WTC11 (cell line): ENCODE measurements at regions not wholly inside any gene's neighbourhood (a gene's known extent, or its start where the extent isn't known, plus 50 kb on each side); places are given as distances from the start of the nearest gene placed in this dataset.

ENCODE experiments used
- ATAC-seq: fragments of 200-7000 bp; cut with Tn5 transposase; 2 replicates; pipeline ENCODE4 v1.10.0; 2021; ENCODE audit warnings: mild to moderate bottlenecking, moderate library complexity
- CTCF ChIA-PET: fragments of 300-600 bp; sonication (Branson Sonifier 250); formaldehyde crosslinking; loops from one replicate; lab custom pipeline; 2021; ENCODE audit warnings: antibody characterized with exemption; lab: Charles Lee
- POLR2A ChIA-PET: fragments of 350-600 bp; sonication (Branson Sonifier 250); formaldehyde crosslinking; loops from one replicate; lab custom pipeline; 2021; ENCODE audit warnings: antibody characterized with exemption; lab: Charles Lee
- DNase-seq: peaks from one replicate; pipeline ENCODE4 v3.0.0; 2021; ENCODE audit warnings: low spot score
- H3K27ac Mint-ChIP-seq: 2 replicates; pipeline ENCODE4 v1.8.0; 2021; ENCODE audit warnings: mixed read lengths
- H3K27me3 Mint-ChIP-seq: 2 replicates; pipeline ENCODE4 v1.8.0; 2021; ENCODE audit warnings: low read depth, mild to moderate bottlenecking, moderate library complexity, mixed read lengths
- H3K36me3 Mint-ChIP-seq: 2 replicates; pipeline ENCODE4 v1.8.0; 2021; ENCODE audit warnings: mixed read lengths
- H3K4me1 Mint-ChIP-seq: 2 replicates; pipeline ENCODE4 v1.8.0; 2022; ENCODE audit warnings: mixed read lengths
- H3K4me3 Mint-ChIP-seq: 2 replicates; pipeline ENCODE4 v1.8.0; 2021; ENCODE audit warnings: mild to moderate bottlenecking, moderate library complexity, mixed read lengths
- H3K9me3 Mint-ChIP-seq: 2 replicates; pipeline ENCODE4 v1.8.0; 2021; ENCODE audit warnings: mixed read lengths
- CREB1 ChIP-seq: sonication (generic); formaldehyde crosslinking; IDR thresholded peaks from 2 replicates; pipeline ENCODE4 v1.8.0; 2023; ENCODE audit warnings: mild to moderate bottlenecking, missing genetic modification reagents
- E2F5 ChIP-seq: sonication (generic); formaldehyde crosslinking; IDR thresholded peaks from 2 replicates; pipeline ENCODE4 v1.8.1; 2022; ENCODE audit warnings: mild to moderate bottlenecking, moderate library complexity, missing genetic modification reagents
- EMX1 ChIP-seq: fragments of 250-450 bp; sonication (Bioruptor Pico); IDR thresholded peaks from 2 replicates; pipeline ENCODE4 v1.8.0; 2021; ENCODE audit warnings: mild to moderate bottlenecking
- ERG ChIP-seq: fragments of 250-450 bp; sonication (Bioruptor Pico); IDR thresholded peaks from 2 replicates; pipeline ENCODE4 v1.8.0; 2021; ENCODE audit warnings: mild to moderate bottlenecking
- ESRRA ChIP-seq: sonication (generic); formaldehyde crosslinking; IDR thresholded peaks from 2 replicates; pipeline ENCODE4 v1.8.1; 2022; ENCODE audit warnings: mild to moderate bottlenecking, missing genetic modification reagents, borderline replicate concordance
- FOXP1 ChIP-seq: sonication (generic); formaldehyde crosslinking; IDR thresholded peaks from 2 replicates; pipeline ENCODE4 v1.8.0; 2022; ENCODE audit warnings: missing genetic modification reagents, mild to moderate bottlenecking, moderate library complexity, borderline replicate concordance
- IRF1 ChIP-seq: sonication (generic); formaldehyde crosslinking; IDR thresholded peaks from 2 replicates; pipeline ENCODE4 v1.8.0; 2023; ENCODE audit warnings: missing genetic modification reagents
- MYBL2 ChIP-seq: sonication (generic); formaldehyde crosslinking; IDR thresholded peaks from 2 replicates; pipeline ENCODE4 v1.8.1; 2023; ENCODE audit warnings: mild to moderate bottlenecking, moderate library complexity, missing genetic modification reagents
- NFATC4 ChIP-seq: fragments of 250-450 bp; sonication (Bioruptor Pico); IDR thresholded peaks from 2 replicates; pipeline ENCODE4 v1.9.0; 2021; ENCODE audit warnings: mild to moderate bottlenecking
- NR2C2 ChIP-seq: sonication (generic); formaldehyde crosslinking; IDR thresholded peaks from 2 replicates; pipeline ENCODE4 v1.8.0; 2022; ENCODE audit warnings: mild to moderate bottlenecking, missing genetic modification reagents
- RORB ChIP-seq: fragments of 250-450 bp; sonication (Bioruptor Pico); IDR thresholded peaks from 2 replicates; pipeline ENCODE4 v1.9.0; 2021; ENCODE audit warnings: mild to moderate bottlenecking
- ZBTB21 ChIP-seq: sonication (generic); formaldehyde crosslinking; IDR thresholded peaks from 2 replicates; pipeline ENCODE4 v1.8.1; 2023; ENCODE audit warnings: mild to moderate bottlenecking, missing genetic modification reagents, borderline replicate concordance
- ZNF138 ChIP-seq: sonication (generic); formaldehyde crosslinking; conservative IDR thresholded peaks from 2 replicates; pipeline ENCODE4 v1.8.1; 2022; ENCODE audit warnings: mild to moderate bottlenecking, moderate library complexity, missing genetic modification reagents
- ZNF281 ChIP-seq: sonication (generic); formaldehyde crosslinking; IDR thresholded peaks from 2 replicates; pipeline ENCODE4 v1.8.0; 2023; ENCODE audit warnings: mild to moderate bottlenecking, missing genetic modification reagents
- ZSCAN18 ChIP-seq: fragments of 250-450 bp; sonication (Bioruptor Pico); IDR thresholded peaks from 2 replicates; pipeline ENCODE4 v2.1.2; 2022; ENCODE audit warnings: mild to moderate bottlenecking, moderate library complexity
- TF ChIP-seq, protein P1 (sequence below): sonication (generic); formaldehyde crosslinking; IDR thresholded peaks from 2 replicates; pipeline ENCODE4 v1.8.1; 2023; ENCODE audit warnings: mild to moderate bottlenecking, missing genetic modification reagents, borderline replicate concordance
- TF ChIP-seq, protein P2 (sequence below): sonication (generic); formaldehyde crosslinking; IDR thresholded peaks from 2 replicates; pipeline ENCODE4 v1.8.1; 2022; ENCODE audit warnings: missing genetic modification reagents, borderline replicate concordance

DNA sequence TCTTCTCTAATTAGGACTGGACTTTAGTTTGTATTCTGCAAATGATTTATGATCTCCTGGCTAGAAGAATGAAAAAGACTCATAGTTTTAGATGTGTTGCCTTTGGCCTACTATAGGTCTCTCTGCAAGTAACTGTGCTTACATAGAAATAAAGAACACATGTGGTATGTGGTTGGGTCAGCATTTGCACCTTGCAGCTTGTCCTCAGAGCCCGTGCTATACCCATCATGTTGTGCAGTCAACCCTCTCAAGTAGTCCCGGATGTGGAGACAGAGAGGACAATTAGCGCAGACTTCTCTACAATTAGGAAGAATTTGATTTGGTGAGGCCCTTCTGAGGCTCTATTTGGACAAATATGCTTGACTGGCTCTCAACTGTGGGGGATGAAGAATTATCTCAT is 203.7 kb upstream of the ITGA4 start:
- DNase-seq (no peak), ATAC-seq (no peak)
- no peaks in the 10 kb centered on the region for H3K9me3 Mint-ChIP-seq
- H3K27ac Mint-ChIP-seq = no peak overlapping the region
- H3K27me3 Mint-ChIP-seq = no peaks in the 10 kb centered on the region
- H3K4me1 Mint-ChIP-seq = no peaks in the 10 kb centered on the region
- POLR2A ChIA-PET = no interaction called here
- CTCF ChIA-PET = no interaction called here
- TF ChIP-seq E2F5 (CRISPR knock-in tag) (no peak), ZSCAN18 (CRISPR knock-in tag) (no peak), EMX1 (CRISPR knock-in tag) (no peak), ZBTB21 (no peak), ZNF138 (CRISPR knock-in tag) (no peak), ZNF281 (CRISPR knock-in tag) (no peak), CREB1 (no peak), NFATC4 (CRISPR knock-in tag) (no peak), IRF1 (CRISPR knock-in tag) (no peak), RORB (CRISPR knock-in tag) (no peak), FOXP1 (CRISPR knock-in tag) (no peak), ESRRA (CRISPR knock-in tag) (no peak), MYBL2 (CRISPR knock-in tag) (no peak)
- TF ChIP-seq, protein P1, sequence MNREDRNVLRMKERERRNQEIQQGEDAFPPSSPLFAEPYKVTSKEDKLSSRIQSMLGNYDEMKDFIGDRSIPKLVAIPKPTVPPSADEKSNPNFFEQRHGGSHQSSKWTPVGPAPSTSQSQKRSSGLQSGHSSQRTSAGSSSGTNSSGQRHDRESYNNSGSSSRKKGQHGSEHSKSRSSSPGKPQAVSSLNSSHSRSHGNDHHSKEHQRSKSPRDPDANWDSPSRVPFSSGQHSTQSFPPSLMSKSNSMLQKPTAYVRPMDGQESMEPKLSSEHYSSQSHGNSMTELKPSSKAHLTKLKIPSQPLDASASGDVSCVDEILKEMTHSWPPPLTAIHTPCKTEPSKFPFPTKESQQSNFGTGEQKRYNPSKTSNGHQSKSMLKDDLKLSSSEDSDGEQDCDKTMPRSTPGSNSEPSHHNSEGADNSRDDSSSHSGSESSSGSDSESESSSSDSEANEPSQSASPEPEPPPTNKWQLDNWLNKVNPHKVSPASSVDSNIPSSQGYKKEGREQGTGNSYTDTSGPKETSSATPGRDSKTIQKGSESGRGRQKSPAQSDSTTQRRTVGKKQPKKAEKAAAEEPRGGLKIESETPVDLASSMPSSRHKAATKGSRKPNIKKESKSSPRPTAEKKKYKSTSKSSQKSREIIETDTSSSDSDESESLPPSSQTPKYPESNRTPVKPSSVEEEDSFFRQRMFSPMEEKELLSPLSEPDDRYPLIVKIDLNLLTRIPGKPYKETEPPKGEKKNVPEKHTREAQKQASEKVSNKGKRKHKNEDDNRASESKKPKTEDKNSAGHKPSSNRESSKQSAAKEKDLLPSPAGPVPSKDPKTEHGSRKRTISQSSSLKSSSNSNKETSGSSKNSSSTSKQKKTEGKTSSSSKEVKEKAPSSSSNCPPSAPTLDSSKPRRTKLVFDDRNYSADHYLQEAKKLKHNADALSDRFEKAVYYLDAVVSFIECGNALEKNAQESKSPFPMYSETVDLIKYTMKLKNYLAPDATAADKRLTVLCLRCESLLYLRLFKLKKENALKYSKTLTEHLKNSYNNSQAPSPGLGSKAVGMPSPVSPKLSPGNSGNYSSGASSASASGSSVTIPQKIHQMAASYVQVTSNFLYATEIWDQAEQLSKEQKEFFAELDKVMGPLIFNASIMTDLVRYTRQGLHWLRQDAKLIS (CRISPR knock-in tag) = no peak
- H3K4me3 Mint-ChIP-seq = no peak overlapping the region
- H3K36me3 Mint-ChIP-seq = no peaks in the 10 kb centered on the region

GRCh38 chr2:181255651-181256050 is 201.5 kb upstream of the ITGA4 start:
- DNase-seq (no peak), ATAC-seq (no peak)
- H3K36me3 Mint-ChIP-seq = no peaks in the 10 kb centered on the region
- H3K4me1 Mint-ChIP-seq = no peaks in the 10 kb centered on the region
- ChIA-PET POLR2A (no interaction called here), CTCF (no interaction called here)
- no peak overlapping the region for H3K27ac Mint-ChIP-seq
- no peaks in the 10 kb centered on the region for H3K27me3 Mint-ChIP-seq
- no peaks in the 10 kb centered on the region for H3K9me3 Mint-ChIP-seq
- no peak overlapping the region for H3K4me3 Mint-ChIP-seq
- TF ChIP-seq, protein P2, sequence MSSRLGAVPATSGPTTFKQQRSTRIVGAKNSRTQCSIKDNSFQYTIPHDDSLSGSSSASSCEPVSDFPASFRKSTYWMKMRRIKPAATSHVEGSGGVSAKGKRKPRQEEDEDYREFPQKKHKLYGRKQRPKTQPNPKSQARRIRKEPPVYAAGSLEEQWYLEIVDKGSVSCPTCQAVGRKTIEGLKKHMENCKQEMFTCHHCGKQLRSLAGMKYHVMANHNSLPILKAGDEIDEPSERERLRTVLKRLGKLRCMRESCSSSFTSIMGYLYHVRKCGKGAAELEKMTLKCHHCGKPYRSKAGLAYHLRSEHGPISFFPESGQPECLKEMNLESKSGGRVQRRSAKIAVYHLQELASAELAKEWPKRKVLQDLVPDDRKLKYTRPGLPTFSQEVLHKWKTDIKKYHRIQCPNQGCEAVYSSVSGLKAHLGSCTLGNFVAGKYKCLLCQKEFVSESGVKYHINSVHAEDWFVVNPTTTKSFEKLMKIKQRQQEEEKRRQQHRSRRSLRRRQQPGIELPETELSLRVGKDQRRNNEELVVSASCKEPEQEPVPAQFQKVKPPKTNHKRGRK = no peak
- TF ChIP-seq ZSCAN18 (CRISPR knock-in tag) (no peak), ERG (no peak), NR2C2 (no peak), ZNF281 (CRISPR knock-in tag) (no peak)
